C1 segment of cervical spinal cord (tissue), 14 donors: ENCODE measurements at regions not wholly inside any gene's neighbourhood (a gene's known extent, or its start where the extent isn't known, plus 50 kb on each side); places are given as distances from the start of the nearest gene placed in this dataset.

ENCODE experiments used
- DNase-seq, 14 donors: peaks; one replicate each; lab custom pipeline; 2025; lab: John Stamatoyannopoulos, UW

DNA sequence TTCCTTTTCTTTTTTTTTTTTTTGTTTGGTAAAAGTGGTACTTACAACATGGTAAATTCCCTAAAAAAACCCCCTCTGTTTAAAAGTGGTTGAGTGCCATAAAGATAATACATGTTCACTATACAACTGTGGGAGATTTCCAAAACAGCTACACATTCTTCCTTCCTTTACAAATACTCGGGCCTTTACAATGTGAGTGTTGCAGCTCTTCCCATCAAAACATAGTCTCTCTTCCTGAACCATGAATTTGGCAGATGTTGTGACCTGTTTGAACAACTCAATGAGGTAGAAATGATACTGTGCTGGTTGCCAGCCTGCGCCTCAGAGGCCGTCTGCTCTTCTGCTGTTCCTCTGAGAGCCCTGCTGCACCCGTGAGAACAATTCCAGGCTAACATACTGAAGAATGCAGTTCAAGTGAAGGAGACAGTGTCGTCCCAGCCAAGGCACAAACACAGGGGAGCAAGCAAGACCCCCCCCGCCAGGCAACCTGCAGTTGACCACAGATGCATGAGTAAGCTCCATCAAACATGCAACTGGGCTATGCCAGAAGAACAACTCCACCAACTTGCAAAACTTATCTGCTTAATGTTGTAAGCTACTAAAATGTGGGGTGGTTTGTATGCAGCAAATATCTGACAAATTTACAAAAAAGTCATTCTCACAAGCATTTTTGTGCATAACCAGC is 645.0 kb downstream of the PCDH7 start:
- peak in 1 of 14 donors; percentile 1 for DNase-seq

DNA sequence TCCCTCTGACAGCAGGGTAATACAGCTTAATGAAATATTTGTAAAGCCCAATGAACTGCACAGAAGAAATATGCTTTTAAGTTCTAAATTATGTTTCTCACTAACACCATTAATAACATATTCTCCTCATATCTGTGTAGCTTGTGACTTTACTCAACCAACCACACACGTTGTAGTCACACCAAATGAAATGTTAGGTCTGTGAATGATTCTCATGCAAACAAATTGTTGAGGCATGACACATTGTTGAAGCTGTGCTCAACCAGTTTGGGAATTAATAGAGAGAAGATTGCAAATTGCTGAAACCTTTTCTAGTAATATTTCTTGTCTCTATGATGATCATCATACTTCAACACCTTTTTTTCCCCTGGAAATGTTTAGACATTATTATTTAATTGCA is 645.9 kb downstream of the PCDH7 start:
- DNase-seq = no peak

GRCh38 chr4:31370866-31371465 is 650.8 kb downstream of the PCDH7 start:
- no peak for DNase-seq

- no peak for DNase-seq
Measured at GRCh38 chr4:31374256-31374960, 654.2 kb downstream of the PCDH7 start.

DNA sequence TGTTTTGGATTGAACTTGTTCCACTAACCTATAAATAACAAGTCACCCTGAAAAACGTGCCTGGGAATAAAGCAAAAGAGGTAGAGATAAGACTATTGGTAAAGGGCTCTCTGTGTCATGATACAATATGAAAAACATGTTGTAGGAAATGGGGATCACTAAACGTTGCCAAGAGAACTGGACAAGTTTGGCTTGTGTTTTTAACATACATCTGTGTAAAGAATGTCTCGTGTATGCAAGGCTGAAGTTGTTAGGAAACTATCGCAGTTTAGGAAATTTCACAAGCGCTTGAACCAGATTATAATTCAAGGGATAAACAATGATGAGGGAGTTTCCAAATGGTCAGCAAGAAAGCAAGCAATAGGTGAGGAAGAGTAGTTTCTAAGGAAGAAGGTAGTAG is 655.8 kb downstream of the PCDH7 start:
- no peak for DNase-seq

DNA sequence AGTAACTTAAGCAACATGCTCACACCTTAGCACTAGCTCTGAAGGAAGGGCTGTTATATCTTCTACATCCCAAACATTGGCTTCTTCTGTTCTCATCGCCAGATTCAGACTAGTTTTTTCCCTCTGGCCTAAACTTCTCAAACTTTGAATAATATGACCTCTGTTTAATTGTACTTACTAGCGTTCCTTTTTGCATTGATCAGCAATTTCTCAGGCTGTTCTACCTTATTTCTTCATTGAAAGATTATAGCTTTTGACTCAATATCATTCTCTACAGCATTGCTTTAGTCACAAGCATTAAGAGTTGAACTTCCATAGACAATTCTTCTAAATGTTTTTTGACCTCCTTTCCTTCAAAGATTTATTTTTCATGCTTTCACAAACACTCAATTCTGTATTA is 659.2 kb downstream of the PCDH7 start:
- DNase-seq = no peak

DNA sequence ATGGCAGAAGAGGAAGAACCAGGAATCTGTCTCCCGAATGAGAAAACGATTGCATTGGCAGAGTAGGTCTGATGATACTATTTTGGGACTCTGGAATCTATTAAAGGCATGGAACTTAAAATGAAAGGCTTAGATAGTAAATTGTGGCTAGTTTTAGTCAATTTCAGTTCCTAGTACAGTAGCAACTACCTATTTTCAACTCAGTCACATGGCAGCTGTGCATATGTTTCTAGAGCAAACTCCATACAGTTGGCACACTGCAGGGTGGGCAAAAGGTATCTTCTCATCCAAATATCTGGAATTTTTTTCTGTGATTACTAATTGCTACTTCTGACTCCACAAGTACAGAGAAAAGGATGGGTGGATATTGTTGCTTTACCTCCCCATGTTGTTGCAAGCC is 663.6 kb downstream of the PCDH7 start:
- DNase-seq = no peak

- no peak for DNase-seq
Measured at GRCh38 chr4:31390849-31391248, 670.7 kb downstream of the PCDH7 start.

- no peak for DNase-seq
Measured at GRCh38 chr4:31391976-31392375, 671.8 kb downstream of the PCDH7 start.

DNA sequence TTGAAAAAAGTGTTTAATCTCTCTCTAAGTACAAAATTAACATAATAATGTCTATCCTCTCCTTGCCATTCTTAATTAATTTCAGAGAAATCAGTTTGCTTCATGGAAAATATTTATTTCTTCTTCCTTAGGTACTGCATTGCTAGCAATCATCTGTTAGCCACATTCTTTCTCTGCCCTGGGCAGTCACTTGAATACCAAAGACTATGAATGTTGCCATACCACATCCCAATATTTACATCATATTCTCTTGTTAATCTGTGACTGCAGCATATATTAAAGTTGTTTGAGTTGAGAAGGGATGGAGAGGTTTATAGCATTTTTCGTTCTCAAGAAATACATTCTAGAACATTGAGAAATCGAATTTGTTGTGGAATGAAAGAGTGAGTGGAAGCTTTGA is 672.8 kb downstream of the PCDH7 start:
- DNase-seq = no peak

- DNase-seq = no peak
Measured at GRCh38 chr4:31408121-31408520, 688.0 kb downstream of the PCDH7 start.

GRCh38 chr4:31411565-31411964 is 691.4 kb downstream of the PCDH7 start:
- DNase-seq = no peak

DNA sequence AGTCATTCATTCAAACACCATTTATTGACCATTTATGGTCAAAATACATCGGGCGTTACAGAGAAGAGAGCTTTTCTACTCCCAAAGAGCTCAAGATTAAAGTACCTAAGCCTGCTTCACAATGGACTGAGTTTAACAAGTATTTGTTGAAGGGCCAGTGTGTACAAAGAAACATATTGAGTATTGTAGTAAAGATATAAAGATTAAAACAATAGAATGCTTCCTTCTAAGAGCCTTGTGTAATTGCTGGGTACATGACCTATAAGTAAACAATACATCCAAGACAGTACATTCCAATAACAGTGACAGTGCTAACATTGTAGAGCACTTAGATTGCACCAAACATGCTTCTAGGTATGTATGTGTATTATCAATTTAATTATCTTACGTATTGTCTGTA is 695.5 kb downstream of the PCDH7 start:
- no peak for DNase-seq

GRCh38 chr4:31416498-31416897 is 696.3 kb downstream of the PCDH7 start:
- DNase-seq = no peak

GRCh38 chr4:31417040-31417439 is 696.9 kb downstream of the PCDH7 start:
- no peak for DNase-seq

- no peak for DNase-seq
Measured at GRCh38 chr4:31422006-31422405, 701.8 kb downstream of the PCDH7 start.

GRCh38 chr4:31427691-31428090 is 707.5 kb downstream of the PCDH7 start:
- no peak for DNase-seq

GRCh38 chr4:31442236-31442635 is 722.1 kb downstream of the PCDH7 start:
- no peak for DNase-seq

- no peak for DNase-seq
Measured at GRCh38 chr4:31445526-31445925, 725.4 kb downstream of the PCDH7 start.

- DNase-seq = no peak
Measured at GRCh38 chr4:31455612-31456011, 735.4 kb downstream of the PCDH7 start.

GRCh38 chr4:31458813-31459212 is 738.6 kb downstream of the PCDH7 start:
- DNase-seq = peak in 1 of 14 donors; percentile 8

GRCh38 chr4:31461421-31461820 is 741.3 kb downstream of the PCDH7 start:
- DNase-seq = no peak

- no peak for DNase-seq
Measured at GRCh38 chr4:31467781-31468180, 747.6 kb downstream of the PCDH7 start.
